ENCODE measurements at regions not wholly inside any gene's neighbourhood (a gene's known extent, or its start where the extent isn't known, plus 50 kb on each side); places are given as distances from the start of the nearest gene placed in this dataset.
A peak's percentile ranks its signal among the peaks of the same experiment; 100 is the strongest.
"Not testable (repeated sequence)": the region's sequence is repeated elsewhere in the genome, so short reads cannot be mapped to it uniquely, and the experiment has no call there.

DNA sequence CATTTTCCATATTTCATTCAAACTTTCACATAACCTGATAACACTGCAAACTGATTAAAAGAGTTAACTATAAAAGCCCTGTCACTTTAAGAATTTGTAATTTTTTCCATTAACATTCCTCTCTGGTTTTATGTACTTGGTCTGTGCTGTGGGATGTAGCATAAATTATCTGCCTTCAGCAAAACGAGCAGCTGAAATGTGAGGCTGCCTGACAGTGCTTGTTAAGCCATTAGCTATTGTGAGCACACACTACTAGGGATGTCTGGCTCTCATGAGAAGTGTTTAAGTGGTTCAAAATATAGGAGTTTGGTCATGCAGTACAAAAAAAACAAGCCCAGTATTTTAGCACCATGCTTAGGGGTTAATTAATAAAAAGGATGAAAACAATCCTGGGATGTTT, 63.0 kb downstream of the HOXA1 start:
- DNase-seq: peak; percentile 33

DNA sequence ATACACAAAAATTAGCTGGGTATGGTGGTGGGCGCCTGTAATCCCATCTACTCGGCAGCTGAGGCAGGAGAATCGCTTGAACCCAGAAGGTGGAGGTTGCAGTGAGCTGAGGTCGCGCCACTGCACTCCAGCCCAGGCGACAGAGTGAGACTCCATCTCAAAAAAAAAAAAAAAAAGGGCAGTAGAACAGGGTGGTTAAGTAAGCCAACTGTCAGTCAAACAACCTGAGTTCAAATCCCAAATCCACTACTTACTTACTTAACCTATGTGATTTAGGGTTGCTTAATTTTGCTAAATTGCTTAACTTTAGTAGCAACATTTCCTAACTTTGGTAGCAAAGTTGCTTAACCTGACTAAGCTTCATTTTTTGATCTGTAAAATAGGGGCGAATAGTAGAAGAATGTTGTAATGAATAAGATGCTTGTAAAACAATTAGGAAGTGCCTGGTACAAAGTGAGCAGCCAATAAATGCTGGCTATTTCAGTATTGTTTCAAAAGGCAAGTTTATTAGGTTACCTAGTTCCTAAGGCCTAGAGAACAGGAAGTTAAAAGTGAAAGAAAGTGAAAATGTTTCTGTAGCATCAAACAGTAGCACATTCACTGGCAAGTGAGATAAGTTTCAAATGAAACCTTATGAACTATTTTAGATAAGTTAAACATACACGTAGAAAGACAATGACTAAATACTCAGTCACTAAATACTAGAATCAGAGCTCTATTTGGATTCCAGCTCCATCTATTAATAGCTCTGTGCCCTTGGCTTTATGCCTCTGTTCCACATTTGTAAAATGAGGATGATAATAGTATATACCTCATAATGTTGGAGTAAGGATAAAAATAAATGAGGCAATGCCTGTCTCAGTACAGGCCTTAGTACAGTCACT, 64.3 kb downstream of the HOXA1 start:
- peak; percentile 44 for DNase-seq

DNA sequence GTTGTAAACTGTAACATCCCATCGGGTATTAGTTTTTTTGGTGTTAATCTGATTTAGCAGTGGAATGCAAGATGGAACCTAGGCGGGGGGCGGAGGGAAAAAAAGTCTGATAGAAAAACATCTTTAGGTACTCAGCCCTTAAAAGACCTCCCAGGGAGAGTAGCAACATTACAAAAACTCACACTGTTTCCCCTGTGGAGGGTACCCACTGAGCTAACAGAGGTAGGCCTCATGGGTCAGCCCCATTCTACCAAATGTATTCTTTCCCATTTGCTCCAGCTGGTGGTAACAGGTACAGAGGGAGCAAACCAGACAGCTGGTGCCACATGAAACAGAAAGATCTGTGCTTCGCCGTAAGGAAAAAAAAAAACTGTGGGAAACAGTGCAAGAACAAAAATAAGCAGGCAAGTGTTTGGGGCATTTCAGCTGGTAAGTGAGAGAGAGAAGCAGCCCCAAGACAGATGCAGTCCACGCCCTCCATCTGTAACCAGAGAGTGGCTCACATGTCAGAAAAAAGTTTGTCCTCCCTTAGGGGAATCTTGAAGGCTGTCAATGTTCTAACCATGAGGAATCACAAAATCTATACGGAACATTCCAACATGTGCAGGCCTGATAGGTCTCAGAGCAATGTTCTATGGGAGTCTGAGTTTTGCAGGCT, 65.3 kb downstream of the HOXA1 start:
- DNase-seq: no peak

DNA sequence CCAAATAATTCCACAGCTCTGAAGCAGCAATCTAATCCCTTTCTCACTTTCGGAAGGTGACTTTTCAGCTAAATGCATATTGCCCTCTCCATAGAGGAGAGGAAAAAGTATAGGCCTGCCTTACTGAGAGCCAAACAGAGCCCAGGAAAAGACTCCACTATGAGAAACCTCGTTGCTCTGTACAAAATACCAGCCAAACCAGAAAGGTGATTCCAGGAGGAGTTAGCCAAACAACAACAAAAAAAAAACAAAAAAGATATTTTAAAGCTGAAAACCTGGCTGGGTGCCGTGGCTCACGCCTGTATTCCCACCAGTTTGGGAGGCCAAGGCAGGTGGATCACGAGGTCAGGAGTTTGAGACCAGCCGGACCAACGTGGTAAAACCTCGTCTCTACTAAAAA, 70.5 kb downstream of the HOXA1 start:
- no peak for DNase-seq

DNA sequence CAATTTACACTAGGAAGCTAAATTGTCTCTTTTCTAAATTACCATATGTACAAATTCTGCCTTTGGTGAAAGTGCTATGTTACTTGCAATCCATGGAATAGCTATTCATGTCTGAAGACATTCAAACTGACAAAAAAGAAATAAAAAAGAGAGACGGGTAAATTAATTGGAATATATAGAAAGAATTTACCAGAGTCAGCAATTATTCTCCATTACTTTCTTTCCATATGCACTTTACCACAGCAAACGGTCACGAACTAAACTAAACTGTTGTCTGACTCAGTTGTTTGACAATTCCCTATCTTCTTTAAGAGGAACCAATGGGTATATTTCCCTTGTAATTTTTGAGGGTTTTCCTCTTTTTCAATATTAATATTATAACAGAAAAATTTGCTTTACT, 85.7 kb downstream of the HOXA1 start:
- no peak for DNase-seq

DNA sequence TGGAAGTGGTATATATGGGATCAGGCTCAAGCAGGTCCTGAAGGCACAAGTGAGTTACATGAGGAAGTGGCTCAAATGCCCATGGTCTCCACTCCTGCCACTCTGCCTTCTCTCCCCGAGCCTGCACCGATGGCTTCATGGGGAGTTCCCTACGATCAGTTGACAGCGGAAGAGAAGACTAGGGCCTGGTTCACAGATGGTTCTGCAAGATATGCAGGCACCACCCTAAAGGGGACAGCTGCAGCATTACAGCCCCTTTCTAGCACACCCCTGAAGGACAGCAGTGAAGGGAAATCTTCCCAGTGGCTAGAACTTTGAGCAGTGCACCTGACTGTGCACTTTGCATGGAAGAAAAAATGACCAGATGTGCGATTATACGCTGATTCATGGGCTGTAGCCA, 95.3 kb downstream of the HOXA1 start:
- no peak for DNase-seq

DNA sequence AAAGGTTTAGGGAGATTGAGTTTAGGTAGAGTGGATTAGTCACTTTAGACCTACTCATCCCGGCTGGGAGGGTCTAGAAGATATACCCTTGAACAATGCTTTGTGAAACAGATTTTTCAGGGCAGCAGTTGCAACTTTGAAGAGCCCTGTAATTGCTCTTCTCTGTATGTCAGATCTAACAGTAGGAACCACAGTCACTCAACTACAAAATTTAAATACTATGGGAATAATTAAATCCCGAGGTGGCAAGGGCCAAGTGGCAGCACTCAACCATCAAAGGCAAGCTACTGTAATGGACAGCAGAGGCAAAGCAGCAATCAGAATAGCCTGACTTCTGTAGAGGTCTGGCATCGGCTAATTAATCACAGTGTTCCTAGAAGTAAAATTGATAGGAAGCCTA, 97.5 kb downstream of the HOXA1 start:
- not testable (repeated sequence) for DNase-seq

DNA sequence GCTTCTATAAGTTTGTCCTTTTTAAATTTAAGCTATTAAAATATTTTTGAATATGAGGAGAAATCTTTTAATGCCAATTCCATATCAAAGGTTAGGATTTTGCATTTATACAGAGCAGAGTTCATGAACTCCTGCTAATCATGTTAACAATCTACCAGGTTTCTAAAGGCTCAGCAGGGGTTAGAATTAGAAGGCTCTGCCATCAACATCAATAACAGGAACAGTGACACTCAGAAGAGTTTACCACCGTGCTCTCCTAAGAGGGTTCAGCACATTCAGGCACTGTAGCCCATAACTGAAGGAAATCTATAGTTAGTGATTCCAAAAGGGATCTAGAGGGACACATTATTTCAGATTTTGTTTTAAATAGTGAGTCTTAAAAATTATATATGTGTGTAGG, 100.1 kb downstream of the HOXA1 start:
- DNase-seq: no peak

DNA sequence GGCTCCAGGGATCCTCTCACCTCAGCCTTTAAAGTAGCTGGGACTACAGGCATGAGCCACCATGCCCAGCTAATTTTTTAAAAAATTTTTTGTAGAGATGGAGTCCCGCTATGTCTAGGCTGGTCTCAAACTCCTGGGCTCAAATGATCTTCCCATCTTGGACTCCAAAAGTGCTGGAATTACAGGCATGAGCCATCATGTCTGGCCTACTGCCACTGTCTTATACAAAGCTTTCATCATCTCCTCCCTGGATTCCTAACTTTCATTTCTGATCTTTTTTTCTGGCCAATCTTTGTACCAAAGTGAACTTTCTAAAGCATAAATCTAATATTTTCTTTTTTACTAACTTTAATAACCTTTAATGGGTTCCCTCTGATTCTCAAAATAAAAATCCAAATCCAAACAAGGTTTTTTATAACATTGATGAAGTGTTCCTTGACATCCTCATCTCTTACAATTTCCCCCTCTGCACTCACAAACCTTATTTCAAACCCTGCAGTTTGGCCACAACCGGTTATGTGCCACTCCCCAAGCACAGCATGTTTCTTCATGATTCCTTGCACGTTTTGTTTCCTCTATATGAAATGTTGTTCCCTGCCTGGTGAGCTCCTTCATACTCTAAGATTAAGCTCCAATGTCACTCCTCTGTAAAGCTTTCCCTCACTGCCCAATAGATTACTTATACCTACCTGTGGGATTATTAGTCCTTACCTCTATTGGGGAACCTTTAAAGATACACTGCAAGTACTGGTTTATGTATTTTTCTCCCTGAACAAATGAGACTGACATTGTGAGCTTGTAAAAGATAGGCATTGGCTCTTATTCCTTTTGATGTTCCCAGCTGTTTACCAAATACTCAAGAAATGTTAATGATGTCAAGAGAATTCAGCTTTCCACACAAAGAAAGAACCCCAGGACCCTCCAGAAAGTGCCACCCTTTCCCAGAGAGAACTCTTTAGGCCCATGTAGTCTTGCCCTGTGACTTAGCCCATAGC, 101.7 kb downstream of the HOXA1 start:
- peak; percentile 29 for DNase-seq

DNA sequence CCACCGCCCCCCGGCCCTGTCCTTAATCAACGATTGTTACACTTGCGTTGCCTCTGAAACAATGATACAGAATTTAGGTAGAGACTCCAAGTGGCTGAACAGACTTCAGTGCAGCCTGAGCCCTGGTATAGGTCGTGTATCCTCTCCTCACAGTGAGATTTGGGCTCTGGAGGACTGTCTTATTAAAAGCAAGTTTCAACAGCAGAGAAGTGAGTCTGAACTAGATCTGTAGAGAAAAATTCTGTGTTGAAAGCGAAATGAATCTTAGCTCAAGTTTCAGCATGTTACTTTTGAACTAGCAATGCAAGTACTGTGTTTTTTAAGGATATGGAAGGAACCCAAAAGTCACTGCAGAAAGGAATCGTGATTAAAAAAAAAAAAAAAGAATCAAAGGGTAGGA, 103.1 kb downstream of the HOXA1 start:
- DNase-seq: no peak

DNA sequence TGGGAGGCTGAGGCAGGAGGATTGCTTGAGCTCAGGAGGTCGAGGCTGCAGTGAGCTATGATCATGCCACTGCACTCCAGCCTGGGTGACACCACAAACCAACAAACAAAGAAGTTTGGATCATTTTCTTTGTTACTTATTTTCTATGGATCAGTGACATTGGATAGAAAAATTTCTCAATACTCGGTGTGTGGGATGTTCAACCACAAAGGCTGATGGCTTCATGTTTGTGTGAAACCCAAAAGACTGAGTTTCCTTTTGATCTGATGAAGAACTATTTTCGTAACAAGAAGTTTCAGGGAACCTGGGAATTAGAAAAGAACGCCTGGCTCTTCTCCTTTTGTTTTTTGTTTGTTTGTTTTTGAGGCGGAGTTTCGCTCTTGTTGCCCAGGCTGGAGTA, 104.0 kb downstream of the HOXA1 start:
- no peak for DNase-seq

DNA sequence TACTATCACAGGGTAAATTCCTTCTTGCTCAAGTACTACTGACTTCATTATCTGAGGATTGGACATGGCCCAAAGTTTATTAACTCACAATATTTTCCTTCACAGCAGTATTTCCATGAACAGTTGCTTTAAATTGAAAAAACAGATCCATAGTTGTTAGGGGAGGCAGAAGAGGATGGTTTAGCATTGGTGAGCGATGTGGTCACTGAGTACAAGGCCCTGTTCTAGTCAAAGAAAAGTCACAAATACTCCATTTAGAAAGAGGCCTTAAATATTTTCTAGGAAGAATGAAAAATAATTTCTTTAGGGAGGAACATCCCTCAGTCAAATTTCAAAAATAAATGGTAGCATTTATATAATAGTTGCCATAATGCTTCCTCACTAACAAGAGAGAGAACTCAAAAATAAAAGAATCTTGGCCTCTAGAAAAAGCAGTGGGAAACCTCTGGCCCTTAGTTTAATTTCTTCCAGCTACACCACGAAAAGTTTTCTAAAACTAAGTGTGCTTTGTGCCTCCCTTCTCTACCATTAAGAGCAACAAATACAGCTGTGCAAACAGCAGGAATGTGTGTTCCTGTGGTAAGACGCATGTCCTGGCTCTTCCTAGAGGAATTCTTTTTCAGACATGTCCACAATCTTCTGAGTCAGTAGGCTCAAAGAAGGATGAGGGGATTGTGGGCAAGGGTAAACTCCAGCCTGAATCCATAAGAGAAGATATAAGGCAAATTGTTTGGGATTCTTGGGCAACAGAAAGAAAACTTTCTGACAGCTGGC, 105.7 kb downstream of the HOXA1 start:
- peak; percentile 4 for DNase-seq

DNA sequence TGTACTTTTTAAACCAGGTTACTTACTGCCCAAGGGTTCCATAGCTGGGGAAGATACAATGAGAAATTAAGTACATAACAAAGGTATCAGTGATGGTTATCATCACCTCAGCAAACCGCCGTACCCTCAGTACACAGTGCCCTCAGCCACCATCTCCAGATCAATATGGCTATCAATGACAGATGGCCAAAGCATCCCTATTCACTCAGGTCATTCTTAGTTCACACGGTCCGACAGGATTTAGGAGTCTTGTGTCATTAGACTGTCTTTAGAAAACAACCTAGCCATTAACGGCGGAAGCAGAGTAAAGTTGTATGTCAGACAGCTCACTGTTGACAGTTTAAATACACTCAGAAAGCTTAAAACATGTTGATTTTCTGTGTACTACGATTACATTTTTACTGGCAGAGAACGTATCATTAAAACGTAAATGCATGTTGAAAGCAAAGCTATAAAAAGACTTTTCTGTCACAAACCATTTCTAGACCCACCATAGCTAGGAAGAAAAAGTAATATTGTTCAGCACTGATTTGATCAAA, 106.9 kb downstream of the HOXA1 start:
- no peak for DNase-seq

DNA sequence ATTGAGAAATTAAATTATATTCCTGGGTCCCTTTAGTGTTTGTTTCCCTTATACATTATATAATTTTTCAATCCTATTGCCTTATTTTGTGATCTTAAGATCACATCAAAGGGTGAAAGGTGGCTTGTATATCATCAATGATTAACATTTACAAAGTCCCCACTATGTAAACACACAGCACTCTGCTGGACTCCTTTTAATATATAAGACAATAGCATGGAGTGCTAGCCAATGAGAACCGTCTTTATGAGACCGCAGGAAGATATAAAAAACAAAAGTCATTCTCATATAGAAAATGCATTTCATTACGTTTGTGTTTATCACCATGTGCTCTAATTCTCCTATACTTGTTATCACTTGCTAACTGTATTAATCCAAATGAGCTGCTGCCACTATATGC, 108.5 kb downstream of the HOXA1 start:
- DNase-seq: no peak

DNA sequence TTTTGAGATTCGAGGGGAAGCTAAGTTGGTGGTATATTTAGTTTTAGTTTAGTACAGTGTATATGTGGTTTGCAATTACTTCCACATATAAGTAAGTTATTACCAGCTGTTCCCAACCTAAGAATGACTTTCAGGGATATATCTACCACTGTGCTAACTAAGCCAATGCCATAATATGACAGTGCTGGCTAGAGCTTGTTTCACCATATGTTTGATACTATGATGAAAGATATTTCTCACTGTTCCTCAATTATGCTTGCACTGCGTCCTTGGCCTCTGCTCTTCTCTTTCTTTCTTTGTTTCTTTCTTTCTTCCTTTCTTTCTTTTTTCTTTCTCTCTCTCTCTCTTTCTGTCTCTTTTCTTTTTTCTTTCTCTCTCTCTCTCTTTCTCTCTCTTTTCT, 113.8 kb upstream of the SKAP2 start:
- DNase-seq: no peak

DNA sequence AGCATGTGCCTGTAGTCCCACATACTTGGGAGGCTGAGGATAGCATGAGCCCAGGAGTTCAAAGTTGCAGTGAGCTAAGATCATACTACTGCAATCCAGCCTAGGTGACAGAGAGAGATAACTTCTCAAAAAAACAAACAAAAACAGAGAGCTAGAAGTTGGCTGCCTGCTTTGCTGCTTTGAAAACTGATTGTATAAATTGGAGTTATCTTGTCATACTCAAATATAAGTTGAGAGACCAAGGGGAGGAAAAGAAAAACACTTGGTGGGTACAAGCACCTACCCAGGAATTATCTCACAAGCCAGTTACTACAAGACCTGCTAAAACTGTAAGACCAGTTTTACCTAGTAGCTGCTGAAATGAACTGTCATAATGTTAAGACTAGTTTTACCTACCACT, 112.5 kb upstream of the SKAP2 start:
- DNase-seq: no peak

DNA sequence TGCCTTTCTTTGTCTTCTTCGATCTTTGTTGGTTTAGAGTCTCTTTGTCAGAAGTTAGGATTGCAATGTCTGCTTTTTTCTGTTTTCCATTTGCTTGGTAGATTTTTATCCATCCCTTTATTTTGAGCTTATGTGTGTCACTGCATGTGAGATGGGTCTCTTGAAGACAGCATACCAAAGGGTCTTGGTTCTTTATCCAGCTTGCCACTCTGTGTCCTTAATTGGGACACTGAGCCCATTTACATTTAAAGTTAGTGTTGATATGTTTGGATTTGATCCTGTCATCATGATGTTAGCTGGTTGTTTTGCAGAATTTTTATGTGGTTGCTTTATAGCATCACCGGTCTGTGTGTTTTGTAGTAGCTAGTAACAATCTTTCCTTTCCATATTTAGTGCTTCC, 107.5 kb upstream of the SKAP2 start:
- DNase-seq: not testable (repeated sequence)

DNA sequence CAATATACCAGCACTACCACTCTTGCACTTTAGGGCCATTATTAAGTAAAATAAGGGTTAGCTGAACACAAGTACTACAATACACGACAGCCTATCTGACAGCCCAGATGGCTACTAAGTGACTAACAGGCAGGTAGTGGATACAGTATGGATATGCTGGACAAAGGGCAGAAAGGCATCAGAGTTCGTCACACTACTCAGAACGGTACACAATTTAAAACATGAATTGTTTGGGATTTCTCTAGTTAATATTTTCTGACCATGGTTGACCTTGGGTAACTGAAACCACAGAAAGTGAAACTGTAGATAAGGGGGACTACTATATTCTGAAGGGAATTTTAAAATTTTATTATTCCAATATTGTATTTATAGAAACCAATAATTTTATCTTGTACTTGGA, 101.3 kb upstream of the SKAP2 start:
- DNase-seq: no peak

DNA sequence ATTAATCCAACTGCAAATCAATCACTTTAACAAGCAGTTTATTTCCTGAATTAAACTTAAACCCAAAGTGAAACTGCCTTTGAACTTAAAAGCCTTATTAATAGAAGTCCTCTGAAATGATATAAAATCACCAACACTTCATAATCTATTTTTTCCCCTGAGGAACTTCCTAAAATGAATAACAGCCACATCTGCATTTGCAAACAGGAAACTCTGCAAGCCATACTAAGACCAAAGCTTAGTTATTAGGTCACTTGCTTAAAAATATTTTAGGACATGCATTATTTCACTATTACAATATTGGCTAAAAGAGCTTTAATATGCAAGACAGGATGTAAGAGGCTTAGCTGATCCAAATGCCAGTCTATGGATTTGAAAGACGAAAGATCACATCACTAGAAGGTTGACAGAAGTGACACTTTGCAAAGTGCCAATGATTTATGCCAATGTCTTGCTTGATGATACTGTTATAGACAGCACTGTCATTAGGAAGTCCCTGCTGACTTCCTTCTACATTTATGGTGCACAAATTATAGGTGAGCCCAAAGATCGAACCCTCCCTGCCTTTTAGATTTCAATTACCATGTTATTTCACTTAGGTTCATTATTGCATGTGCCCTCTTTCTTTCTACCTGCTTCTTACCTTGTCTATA, 99.9 kb upstream of the SKAP2 start:
- DNase-seq: no peak

DNA sequence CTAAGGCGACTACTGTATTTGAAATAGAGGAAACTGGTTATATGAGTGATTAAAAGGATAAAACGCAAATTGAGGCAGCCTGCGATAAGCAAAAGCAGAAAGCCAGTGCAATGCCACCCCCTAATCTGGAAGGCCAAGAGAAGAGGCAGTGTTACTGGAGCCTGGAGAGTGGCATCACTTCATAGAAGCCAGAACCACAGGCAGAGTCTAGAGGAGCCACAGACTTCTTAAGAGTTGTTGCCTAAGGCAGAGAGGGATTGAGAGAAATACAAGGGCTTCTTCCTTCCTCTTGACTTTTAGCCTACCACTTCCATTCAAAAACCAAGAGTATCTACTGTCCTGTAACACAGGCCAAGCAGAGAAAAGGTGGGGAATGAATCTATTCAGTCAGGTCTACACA, 94.9 kb upstream of the SKAP2 start:
- no peak for DNase-seq

DNA sequence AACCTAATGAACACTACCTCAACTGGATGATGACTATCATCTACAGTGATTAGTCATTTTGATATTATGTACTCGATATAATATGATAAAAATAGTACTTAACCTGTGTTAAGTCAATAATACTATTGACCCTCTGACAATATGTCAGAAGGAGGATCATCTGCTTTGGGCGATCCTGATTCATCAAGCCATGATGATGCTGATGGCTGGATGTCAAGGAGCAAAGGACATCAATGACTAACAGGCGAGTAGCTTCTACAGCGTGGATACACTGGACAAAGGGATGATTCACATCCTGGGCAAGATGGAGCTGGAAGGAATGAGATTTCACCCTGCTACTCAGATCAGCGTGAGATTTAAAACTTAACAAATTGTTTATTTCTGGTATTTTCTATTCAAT, 94.4 kb upstream of the SKAP2 start:
- DNase-seq: peak; percentile 89

DNA sequence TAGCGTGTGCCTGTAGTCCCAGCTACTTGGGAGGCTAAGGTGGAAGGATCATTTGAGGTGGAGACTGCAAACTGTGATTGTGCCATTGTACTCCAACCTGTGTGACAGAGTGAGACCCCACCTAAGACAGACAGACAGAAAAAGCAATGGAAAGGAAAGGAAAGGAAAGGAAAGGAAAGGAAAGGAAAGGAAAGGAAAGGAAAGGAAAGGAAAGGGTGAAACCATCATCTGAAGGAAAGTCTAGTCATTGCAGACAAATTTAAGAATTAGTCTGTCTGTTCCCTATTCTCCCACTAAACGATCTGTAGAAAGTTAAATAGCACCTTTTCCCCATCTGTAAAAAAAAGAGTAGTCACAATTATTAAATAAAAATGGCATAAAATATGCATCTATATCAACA, 91.1 kb upstream of the SKAP2 start:
- DNase-seq: no peak
